ENCODE measurements at regions not wholly inside any gene's neighbourhood (a gene's known extent, or its start where the extent isn't known, plus 50 kb on each side); places are given as distances from the start of the nearest gene placed in this dataset.

GRCh38 chr15:39270221-39270855 lies 310.5 kb upstream of the THBS1 start:
- no peak overlapping the region for H3K14ac ChIP-seq (ENCODE audit: low read length)
- H3K27me3 ChIP-seq (ENCODE audit: control insufficient read depth in 3 of 3, insufficient read depth in 3 of 3, low read depth in 1 of 3, low read length in 3 of 3), result no peaks in the 10 kb centered on the region
- H3K4me2 ChIP-seq (ENCODE audit: insufficient read depth, low read length, poor library complexity, severe bottlenecking), result no peak overlapping the region
- H4K91ac ChIP-seq (ENCODE audit: low read depth, low read length, poor library complexity), result no peak overlapping the region
- H3K4me1 ChIP-seq (ENCODE audit: control insufficient read depth in 2 of 2, insufficient read depth in 1 of 2, low read depth in 1 of 2, low read length in 2 of 2), result peaks cover 0 to 3% of the 10 kb centered on the region in 2 donors
- H3K18ac ChIP-seq (ENCODE audit: low read length), result no peak overlapping the region
- H2BK5ac ChIP-seq (ENCODE audit: low read length), result no peak overlapping the region
- H2AK5ac ChIP-seq (ENCODE audit: low read depth, low read length), result no peak overlapping the region
- H2AFZ ChIP-seq (ENCODE audit: low read length), result peak overlapping the region; percentile 26
- H3K9ac ChIP-seq (ENCODE audit: low read depth, low read length, poor library complexity), result no peak overlapping the region
- no peaks in the 10 kb centered on the region for H3K36me3 ChIP-seq (replicated peaks in 1 of 2; ENCODE audit: control insufficient read depth in 2 of 2, insufficient read depth in 2 of 2, low read length in 2 of 2)
- H2BK12ac ChIP-seq (ENCODE audit: low read length), result no peak overlapping the region
- no peak overlapping the region for H4K8ac ChIP-seq (ENCODE audit: low read depth, low read length)
- H3K9me3 ChIP-seq (replicated peaks in 1 of 2; ENCODE audit: control insufficient read depth in 2 of 2, insufficient read depth in 1 of 2, low read depth in 1 of 2, low read length in 2 of 2), result no peaks in the 10 kb centered on the region
- H3K4ac ChIP-seq (ENCODE audit: low read length), result no peak overlapping the region
- no peak overlapping the region for H2BK120ac ChIP-seq (ENCODE audit: low read depth, low read length)
- H3K79me1 ChIP-seq (ENCODE audit: low read depth, low read length), result no peaks in the 10 kb centered on the region
- H3K4me3 ChIP-seq (ENCODE audit: low read length in 2 of 2), result no peak overlapping the region
- no peak overlapping the region for H3K27ac ChIP-seq (replicated peaks; ENCODE audit: low read length)
- DNase-seq (ENCODE audit: low spot score), result no peak
- H3K23ac ChIP-seq (ENCODE audit: low read depth, low read length, poor library complexity), result no peak overlapping the region
- H2BK15ac ChIP-seq (ENCODE audit: low read length), result no peak overlapping the region

GRCh38 chr15:39270934-39271333 lies 309.9 kb upstream of the THBS1 start:
- Histone ChIP-seq H3K18ac (ENCODE audit: low read length) (no peak overlapping the region), H3K27ac (replicated peaks; ENCODE audit: low read length) (no peak overlapping the region), H4K91ac (ENCODE audit: low read depth, low read length, poor library complexity) (no peak overlapping the region), H2BK120ac (ENCODE audit: low read depth, low read length) (no peak overlapping the region), H2BK5ac (ENCODE audit: low read length) (no peak overlapping the region), H3K4ac (ENCODE audit: low read length) (no peak overlapping the region), H4K8ac (ENCODE audit: low read depth, low read length) (no peak overlapping the region), H3K79me1 (ENCODE audit: low read depth, low read length) (no peaks in the 10 kb centered on the region), H3K36me3 (replicated peaks in 1 of 2; ENCODE audit: control insufficient read depth in 2 of 2, insufficient read depth in 2 of 2, low read length in 2 of 2) (no peaks in the 10 kb centered on the region), H3K4me2 (ENCODE audit: insufficient read depth, low read length, poor library complexity, severe bottlenecking) (no peak overlapping the region), H2BK12ac (ENCODE audit: low read length) (no peak overlapping the region), H3K14ac (ENCODE audit: low read length) (no peak overlapping the region), H3K23ac (ENCODE audit: low read depth, low read length, poor library complexity) (no peak overlapping the region), H3K4me1 (ENCODE audit: control insufficient read depth in 2 of 2, insufficient read depth in 1 of 2, low read depth in 1 of 2, low read length in 2 of 2) (peaks cover 0 to 3% of the 10 kb centered on the region in 2 donors), H3K9ac (ENCODE audit: low read depth, low read length, poor library complexity) (no peak overlapping the region), H2AK5ac (ENCODE audit: low read depth, low read length) (no peak overlapping the region), H3K9me3 (replicated peaks in 1 of 2; ENCODE audit: control insufficient read depth in 2 of 2, insufficient read depth in 1 of 2, low read depth in 1 of 2, low read length in 2 of 2) (no peaks in the 10 kb centered on the region), H2AFZ (ENCODE audit: low read length) (no peak overlapping the region), H2BK15ac (ENCODE audit: low read length) (no peak overlapping the region), H3K27me3 (ENCODE audit: control insufficient read depth in 3 of 3, insufficient read depth in 3 of 3, low read depth in 1 of 3, low read length in 3 of 3) (no peaks in the 10 kb centered on the region), H3K4me3 (ENCODE audit: low read length in 2 of 2) (no peak overlapping the region)
- WGBS, 2 donors (ENCODE audit: extremely low coverage in 2 of 2, insufficient read length in 2 of 2, insufficient replicate concordance in 1 of 2), result no CpG with 5 or more reads among the region's 7 CpGs
- no peak for DNase-seq (ENCODE audit: low spot score)

- Histone ChIP-seq H4K8ac (ENCODE audit: low read depth, low read length) (no peak overlapping the region), H3K4me1 (ENCODE audit: control insufficient read depth in 2 of 2, insufficient read depth in 1 of 2, low read depth in 1 of 2, low read length in 2 of 2) (peaks cover 0 to 3% of the 10 kb centered on the region in 2 donors), H3K4me3 (ENCODE audit: low read length in 2 of 2) (no peak overlapping the region), H2AK5ac (ENCODE audit: low read depth, low read length) (no peak overlapping the region), H2BK120ac (ENCODE audit: low read depth, low read length) (no peak overlapping the region), H2BK15ac (ENCODE audit: low read length) (no peak overlapping the region), H3K9me3 (replicated peaks in 1 of 2; ENCODE audit: control insufficient read depth in 2 of 2, insufficient read depth in 1 of 2, low read depth in 1 of 2, low read length in 2 of 2) (no peaks in the 10 kb centered on the region), H3K23ac (ENCODE audit: low read depth, low read length, poor library complexity) (no peak overlapping the region), H2BK12ac (ENCODE audit: low read length) (no peak overlapping the region), H4K91ac (ENCODE audit: low read depth, low read length, poor library complexity) (no peak overlapping the region), H3K14ac (ENCODE audit: low read length) (no peak overlapping the region), H2AFZ (ENCODE audit: low read length) (no peak overlapping the region), H3K79me1 (ENCODE audit: low read depth, low read length) (no peaks in the 10 kb centered on the region), H3K9ac (ENCODE audit: low read depth, low read length, poor library complexity) (no peak overlapping the region), H2BK5ac (ENCODE audit: low read length) (no peak overlapping the region), H3K36me3 (replicated peaks in 1 of 2; ENCODE audit: control insufficient read depth in 2 of 2, insufficient read depth in 2 of 2, low read length in 2 of 2) (no peaks in the 10 kb centered on the region), H3K27me3 (ENCODE audit: control insufficient read depth in 3 of 3, insufficient read depth in 3 of 3, low read depth in 1 of 3, low read length in 3 of 3) (no peaks in the 10 kb centered on the region), H3K4me2 (ENCODE audit: insufficient read depth, low read length, poor library complexity, severe bottlenecking) (no peak overlapping the region), H3K18ac (ENCODE audit: low read length) (no peak overlapping the region), H3K27ac (replicated peaks; ENCODE audit: low read length) (no peak overlapping the region), H3K4ac (ENCODE audit: low read length) (no peak overlapping the region)
- DNase-seq (ENCODE audit: low spot score), result no peak
- no CpG with 5 or more reads among the region's 2 CpGs for WGBS, 2 donors (ENCODE audit: extremely low coverage in 2 of 2, insufficient read length in 2 of 2, insufficient replicate concordance in 1 of 2)
Observed at GRCh38 chr15:39272901-39273300, 308.0 kb upstream of the THBS1 start.

- H3K79me1 ChIP-seq (ENCODE audit: low read depth, low read length), result no peaks in the 10 kb centered on the region
- DNase-seq (ENCODE audit: low spot score), result no peak
- no peak overlapping the region for H3K27ac ChIP-seq (replicated peaks; ENCODE audit: low read length)
Observed at GRCh38 chr15:39273717-39274411, 307.0 kb upstream of the THBS1 start.

More at GRCh38 chr15:39273717-39274411, 307.0 kb upstream of the THBS1 start:
- no peaks in the 10 kb centered on the region for H3K27me3 ChIP-seq (ENCODE audit: control insufficient read depth in 3 of 3, insufficient read depth in 3 of 3, low read depth in 1 of 3, low read length in 3 of 3)
- no peak overlapping the region for H3K23ac ChIP-seq (ENCODE audit: low read depth, low read length, poor library complexity)
- no peak overlapping the region for H4K91ac ChIP-seq (ENCODE audit: low read depth, low read length, poor library complexity)
- H2BK5ac ChIP-seq (ENCODE audit: low read length), result no peak overlapping the region
- H2AK5ac ChIP-seq (ENCODE audit: low read depth, low read length), result no peak overlapping the region
- no peak overlapping the region for H3K4ac ChIP-seq (ENCODE audit: low read length)
- H3K36me3 ChIP-seq (replicated peaks in 1 of 2; ENCODE audit: control insufficient read depth in 2 of 2, insufficient read depth in 2 of 2, low read length in 2 of 2), result no peaks in the 10 kb centered on the region
- no peak overlapping the region for H3K4me3 ChIP-seq (ENCODE audit: low read length in 2 of 2)
- no peak overlapping the region for H2BK12ac ChIP-seq (ENCODE audit: low read length)
- H3K4me1 ChIP-seq (ENCODE audit: control insufficient read depth in 2 of 2, insufficient read depth in 1 of 2, low read depth in 1 of 2, low read length in 2 of 2), result peaks cover 0 to 3% of the 10 kb centered on the region in 2 donors
- H3K9ac ChIP-seq (ENCODE audit: low read depth, low read length, poor library complexity), result no peak overlapping the region
- H3K9me3 ChIP-seq (replicated peaks in 1 of 2; ENCODE audit: control insufficient read depth in 2 of 2, insufficient read depth in 1 of 2, low read depth in 1 of 2, low read length in 2 of 2), result no peaks in the 10 kb centered on the region
- no peak overlapping the region for H3K14ac ChIP-seq (ENCODE audit: low read length)
- H2AFZ ChIP-seq (ENCODE audit: low read length), result no peak overlapping the region
- H2BK120ac ChIP-seq (ENCODE audit: low read depth, low read length), result no peak overlapping the region
- WGBS, 2 donors (ENCODE audit: extremely low coverage in 2 of 2, insufficient read length in 2 of 2, insufficient replicate concordance in 1 of 2), result no CpG with 5 or more reads among the region's 4 CpGs
- no peak overlapping the region for H3K18ac ChIP-seq (ENCODE audit: low read length)
- no peak overlapping the region for H4K8ac ChIP-seq (ENCODE audit: low read depth, low read length)
- no peak overlapping the region for H3K4me2 ChIP-seq (ENCODE audit: insufficient read depth, low read length, poor library complexity, severe bottlenecking)
- H2BK15ac ChIP-seq (ENCODE audit: low read length), result no peak overlapping the region

Data from neuronal stem cell (in vitro differentiated cells).